HepG2 (cell line): ENCODE measurements at regions not wholly inside any gene's neighbourhood (a gene's known extent, or its start where the extent isn't known, plus 50 kb on each side); places are given as distances from the start of the nearest gene placed in this dataset.

Source experiments
- ATAC-seq: fragments of 200-7000 bp; cut with Tn5 transposase; 3 replicates; pipeline ENCODE4 v1.9.1; 2020; ENCODE audit warnings: mild to moderate bottlenecking, moderate library complexity
- BruUV-seq: library from RNA; stranded (reverse); fragments of 400-500 nt; replicated peaks from 2 replicates; lab custom pipeline; 2021; lab: Mats Ljungman, UMichigan
- CTCF ChIA-PET: fragments of 300-600 bp; formaldehyde crosslinking; extraction: SDS; loops from one replicate; lab custom pipeline; 2021; ENCODE audit warnings: low total read pairs, inconsistent platforms, low intra/inter-chr PET ratio; lab: Yijun Ruan, JAX
- POLR2A ChIA-PET: fragments of 350-600 bp; sonication (Branson Sonifier 250); formaldehyde crosslinking; loops from one replicate; lab custom pipeline; 2020; ENCODE audit warnings: antibody characterized with exemption, inconsistent platforms; lab: Yijun Ruan, JAX
- DNase-seq: peaks from one replicate; pipeline ENCODE4 v3.0.0-alpha.2; 2015; ENCODE audit warnings: low spot score
- FAIRE-seq: peaks from 3 replicates; lab custom pipeline; 2011; peaks lifted over from hg19 to GRCh38; lab: Jason Lieb, UNC
- H2AFZ ChIP-seq: one replicate; pipeline ENCODE4 v1.6.1; 2011; ENCODE audit warnings: low read length, inconsistent platforms
- H3K27ac ChIP-seq: fragments of 300-600 bp; 3 replicates; pipeline ENCODE4 v1.8.0; 2011; ENCODE audit warnings: mixed run types, mild to moderate bottlenecking, mixed read lengths, low read length, inconsistent platforms; ENCODE audit not compliant: insufficient read depth; ENCODE audit errors: extremely low read length
- H3K27me3 ChIP-seq, 2 experiments: fragments of 200-600 bp in 1 of 2; 2 replicates in 1 of 2; 3 replicates in 1 of 2; pipeline versions ENCODE4 v1.6.0 to v1.8.0; 2011; ENCODE audit warnings: low read length in 2 of 2, mild to moderate bottlenecking in 2 of 2, moderate library complexity in 2 of 2, inconsistent platforms in 1 of 2; ENCODE audit not compliant: insufficient read depth in 2 of 2, control insufficient read depth in 1 of 2
- H3K36me3 ChIP-seq, 2 experiments: fragments of 200-600 bp in 1 of 2; replicated peaks in 1 of 2; 2 replicates in 1 of 2; 3 replicates in 1 of 2; pipeline versions ENCODE4 v1.5.1 to v1.8.0; 2011; ENCODE audit warnings: low read length in 2 of 2, inconsistent platforms in 1 of 2; ENCODE audit not compliant: insufficient read depth in 2 of 2, control insufficient read depth in 1 of 2
- H3K4me1 ChIP-seq: 2 replicates; pipeline ENCODE4 v1.5.1; 2012; ENCODE audit warnings: low read length, inconsistent platforms; ENCODE audit not compliant: insufficient read depth
- H3K4me2 ChIP-seq: 2 replicates; pipeline ENCODE4 v1.6.0; 2011; ENCODE audit warnings: low read depth, low read length, inconsistent platforms
- H3K4me3 ChIP-seq, 3 experiments: fragments of 200-600 bp in 1 of 3; sonication (generic), shearing (Covaris generic) in 1 of 3; replicated peaks in 1 of 3; 2 replicates each; pipeline ENCODE4 v1.5.1; 2011 to 2016; ENCODE audit warnings: low read length in 3 of 3, inconsistent platforms in 2 of 3, low read depth in 2 of 3, mild to moderate bottlenecking in 2 of 3, control low read depth in 1 of 3, mixed read lengths in 1 of 3; ENCODE audit not compliant: insufficient read depth in 1 of 3
- H3K79me2 ChIP-seq: one replicate; pipeline ENCODE4 v1.6.1; 2011; ENCODE audit warnings: low read length, inconsistent platforms; ENCODE audit not compliant: insufficient read depth
- H3K9ac ChIP-seq: 2 replicates; pipeline ENCODE4 v1.6.0; 2011; ENCODE audit warnings: mild to moderate bottlenecking, low read depth, low read length, inconsistent platforms; ENCODE audit not compliant: insufficient read depth
- H3K9me3 ChIP-seq: 2 replicates; pipeline ENCODE4 v1.5.1; 2012; ENCODE audit warnings: mild to moderate bottlenecking, low read length
- H4K20me1 ChIP-seq: 2 replicates; pipeline ENCODE4 v1.6.0; 2011; ENCODE audit warnings: inconsistent platforms, mild to moderate bottlenecking, low read length, moderate library complexity; ENCODE audit not compliant: insufficient read depth
- AHR ChIP-seq: IDR thresholded peaks from 2 replicates; pipeline ENCODE4 v1.6.1; 2018; ENCODE audit warnings: missing genetic modification reagents, missing compliant biosample characterization
- FOXA3 ChIP-seq: IDR thresholded peaks from 2 replicates; pipeline ENCODE4 v1.6.1; 2016; ENCODE audit warnings: missing genetic modification reagents, missing compliant biosample characterization
- HNF4A ChIP-seq: sonication (generic); formaldehyde crosslinking; IDR thresholded peaks from 2 replicates; pipeline ENCODE4 v1.4.0; 2020; ENCODE audit warnings: missing genetic modification reagents
- WGBS: methylation state at CpG from one replicate; pipeline ENCODE4 v1.1.6; 2017; ENCODE audit warnings: low lambda C conversion rate; 5-methylcytosine and 5-hydroxymethylcytosine counted together
- in situ Hi-C: cut with HindIII; loops from 2 replicates; pipeline ENCODE4 v1.10.0; 2017; ENCODE audit warnings: low pct_unique_long_range_greater_than_20kb; ENCODE audit not compliant: extremely low pct_ligation_motif_present
- intact Hi-C: fragments of 100-400 bp; cut with micrococcal nuclease; formaldehyde crosslinking; loops from one replicate; pipeline ENCODE4 v1.10.0; 2022; ENCODE audit not compliant: unreplicated experiment
- TF ChIP-seq, protein P1 (sequence below): sonication (generic); formaldehyde crosslinking; IDR thresholded peaks from 2 replicates; pipeline ENCODE4 v1.4.0; 2020; ENCODE audit warnings: missing genetic modification reagents

DNA sequence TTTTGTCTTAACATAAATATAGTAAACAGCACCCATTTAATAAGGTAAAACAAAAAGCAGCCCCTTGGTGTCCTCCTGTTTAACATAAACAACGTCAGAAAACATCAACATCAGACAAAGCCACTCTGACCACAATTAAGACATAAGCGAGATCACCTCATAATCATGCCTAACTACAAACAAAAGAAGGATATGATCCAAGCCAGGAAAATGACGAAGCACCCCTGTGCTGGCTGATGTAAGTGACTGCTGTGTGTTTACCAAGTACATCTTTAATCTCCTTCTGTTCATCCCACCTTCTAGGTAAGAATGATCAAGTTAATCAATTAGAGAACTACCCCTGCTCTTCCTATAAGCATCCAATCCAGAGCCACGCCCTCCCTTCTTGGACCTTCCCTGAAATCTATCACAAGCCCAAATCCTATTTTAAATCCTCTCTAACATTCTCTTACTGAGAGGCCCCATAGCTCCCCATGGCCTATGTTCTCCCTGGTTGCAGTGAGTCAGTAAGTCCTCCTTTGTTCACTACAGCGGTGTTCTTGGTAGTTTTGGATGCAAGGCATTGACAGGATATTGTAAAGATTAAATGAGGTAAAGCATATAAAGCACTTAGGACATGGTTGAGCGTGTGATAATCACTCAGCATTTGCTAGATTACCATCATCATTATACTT lies 424.2 kb downstream of the TSN start:
- POLR2A ChIA-PET = no interaction called here
- H3K9ac ChIP-seq = no peak overlapping the region
- TF ChIP-seq AHR (CRISPR knock-in tag) (no peak), FOXA3 (CRISPR knock-in tag) (no peak)
- TF ChIP-seq, all 625 proteins: peak for 0
- CTCF ChIA-PET = no interaction called here
- no TSS peak for BruUV-seq
- Histone ChIP-seq H3K4me3 (no peak overlapping the region), H3K27ac (no peak overlapping the region), H3K36me3 (no peaks in the 10 kb centered on the region), H3K27me3 (no peaks in the 10 kb centered on the region; a peak in 2 of 5 replicates), H3K4me1 (no peaks in the 10 kb centered on the region), H3K4me2 (no peak overlapping the region), H3K79me2 (no peaks in the 10 kb centered on the region), H2AFZ (no peak overlapping the region), H3K9me3 (no peaks in the 10 kb centered on the region), H4K20me1 (no peaks in the 10 kb centered on the region)
- no peak for FAIRE-seq
- WGBS = 4% methylated on average over 6 of the region's 6 CpGs
- in situ Hi-C loops (no loop called here), intact Hi-C loops (no loop called here)
- DNase-seq = no peak
- ATAC-seq = no peak

DNA sequence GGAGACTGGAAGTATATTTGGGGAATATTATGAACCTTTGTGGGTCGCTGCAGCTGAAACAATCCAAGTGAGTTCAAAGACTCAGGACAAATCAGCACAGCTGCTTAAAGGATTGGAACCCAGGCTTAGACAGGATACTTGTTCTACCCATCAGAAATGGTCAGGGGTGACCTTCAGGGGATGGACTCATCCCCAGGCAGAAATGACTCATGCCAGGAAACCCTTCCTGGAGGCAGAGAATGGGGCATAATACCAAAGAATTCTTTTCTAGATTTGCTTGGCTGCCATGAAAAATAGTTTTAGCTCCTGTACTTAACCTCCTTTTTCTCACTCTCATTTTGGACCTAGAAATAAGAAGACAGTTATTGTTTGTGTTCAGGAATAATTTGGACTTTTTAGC lies 425.5 kb downstream of the TSN start:
- H3K4me2 ChIP-seq = no peak overlapping the region
- H4K20me1 ChIP-seq = no peaks in the 10 kb centered on the region

More for the DNA sequence above, 425.5 kb downstream of the TSN start:
- ATAC-seq (no peak), DNase-seq (no peak), FAIRE-seq (no peak)
- intact Hi-C loops = no loop called here
- 0% methylated on average over 1 of the region's 1 CpG for WGBS
- no peak overlapping the region for H3K27ac ChIP-seq
- H3K9me3 ChIP-seq = no peaks in the 10 kb centered on the region
- H3K79me2 ChIP-seq = no peaks in the 10 kb centered on the region
- in situ Hi-C loops = no loop called here
- ChIA-PET CTCF (no interaction called here), POLR2A (no interaction called here)
- BruUV-seq = no TSS peak
- no peaks in the 10 kb centered on the region; a peak in 2 of 5 replicates for H3K27me3 ChIP-seq
- no peak overlapping the region for H2AFZ ChIP-seq
- no peak overlapping the region for H3K4me3 ChIP-seq
- no peak for TF ChIP-seq HNF4A
- TF ChIP-seq, protein P1, sequence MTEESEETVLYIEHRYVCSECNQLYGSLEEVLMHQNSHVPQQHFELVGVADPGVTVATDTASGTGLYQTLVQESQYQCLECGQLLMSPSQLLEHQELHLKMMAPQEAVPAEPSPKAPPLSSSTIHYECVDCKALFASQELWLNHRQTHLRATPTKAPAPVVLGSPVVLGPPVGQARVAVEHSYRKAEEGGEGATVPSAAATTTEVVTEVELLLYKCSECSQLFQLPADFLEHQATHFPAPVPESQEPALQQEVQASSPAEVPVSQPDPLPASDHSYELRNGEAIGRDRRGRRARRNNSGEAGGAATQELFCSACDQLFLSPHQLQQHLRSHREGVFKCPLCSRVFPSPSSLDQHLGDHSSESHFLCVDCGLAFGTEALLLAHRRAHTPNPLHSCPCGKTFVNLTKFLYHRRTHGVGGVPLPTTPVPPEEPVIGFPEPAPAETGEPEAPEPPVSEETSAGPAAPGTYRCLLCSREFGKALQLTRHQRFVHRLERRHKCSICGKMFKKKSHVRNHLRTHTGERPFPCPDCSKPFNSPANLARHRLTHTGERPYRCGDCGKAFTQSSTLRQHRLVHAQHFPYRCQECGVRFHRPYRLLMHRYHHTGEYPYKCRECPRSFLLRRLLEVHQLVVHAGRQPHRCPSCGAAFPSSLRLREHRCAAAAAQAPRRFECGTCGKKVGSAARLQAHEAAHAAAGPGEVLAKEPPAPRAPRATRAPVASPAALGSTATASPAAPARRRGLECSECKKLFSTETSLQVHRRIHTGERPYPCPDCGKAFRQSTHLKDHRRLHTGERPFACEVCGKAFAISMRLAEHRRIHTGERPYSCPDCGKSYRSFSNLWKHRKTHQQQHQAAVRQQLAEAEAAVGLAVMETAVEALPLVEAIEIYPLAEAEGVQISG (CRISPR knock-in tag) = no peak
- no peak overlapping the region for H3K9ac ChIP-seq
- H3K4me1 ChIP-seq = no peaks in the 10 kb centered on the region
- no peaks in the 10 kb centered on the region for H3K36me3 ChIP-seq
